GM21825 (cell line): ENCODE measurements at regions not wholly inside any gene's neighbourhood (a gene's known extent, or its start where the extent isn't known, plus 50 kb on each side); places are given as distances from the start of the nearest gene placed in this dataset.
"Not testable (repeated sequence)": the region's sequence is repeated elsewhere in the genome, so short reads cannot be mapped to it uniquely, and the experiment has no call there.

Experiments used
- ATAC-seq: cut with Tn5 transposase; IDR thresholded peaks from one replicate; pipeline ENCODE4 v1.9.1; 2021; ENCODE audit warnings: mild to moderate bottlenecking, moderate library complexity; ENCODE audit not compliant: unreplicated experiment

DNA sequence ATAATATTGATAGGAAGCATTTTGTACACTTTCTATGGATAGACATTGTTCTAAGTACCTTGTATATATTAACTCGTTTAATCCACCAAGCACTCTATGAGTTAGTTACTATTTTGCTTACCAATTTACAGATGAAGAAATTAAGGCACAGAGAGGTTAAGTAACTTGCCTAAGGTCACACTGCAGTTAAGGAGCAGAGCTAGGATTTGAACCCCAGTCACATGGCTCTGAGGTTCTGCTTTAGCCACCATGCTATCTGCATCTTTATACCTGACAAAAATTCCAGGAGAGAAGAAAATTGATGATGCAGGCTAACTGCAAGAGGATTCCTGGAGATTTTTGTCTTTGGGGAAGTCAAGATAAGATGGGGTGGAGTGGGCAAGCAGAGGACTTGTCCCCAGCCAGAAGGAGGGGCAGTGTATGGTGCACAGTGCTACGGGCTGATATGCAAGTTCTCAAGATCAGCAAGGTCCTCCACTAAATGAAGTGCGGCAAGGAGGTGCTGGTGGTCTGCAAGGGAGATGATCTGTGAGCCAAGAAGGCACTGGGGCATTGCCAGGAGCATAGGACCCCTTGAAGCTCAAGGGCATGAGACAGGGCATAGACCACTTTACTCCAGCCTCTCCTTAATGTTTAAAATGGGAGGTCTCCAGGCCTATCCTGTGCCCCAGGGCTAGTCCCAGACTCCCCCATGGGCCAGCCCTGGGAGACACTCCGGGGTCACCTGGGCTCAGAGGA lies 430.6 kb downstream of the RPS24 start:
- ATAC-seq, result no peak

DNA sequence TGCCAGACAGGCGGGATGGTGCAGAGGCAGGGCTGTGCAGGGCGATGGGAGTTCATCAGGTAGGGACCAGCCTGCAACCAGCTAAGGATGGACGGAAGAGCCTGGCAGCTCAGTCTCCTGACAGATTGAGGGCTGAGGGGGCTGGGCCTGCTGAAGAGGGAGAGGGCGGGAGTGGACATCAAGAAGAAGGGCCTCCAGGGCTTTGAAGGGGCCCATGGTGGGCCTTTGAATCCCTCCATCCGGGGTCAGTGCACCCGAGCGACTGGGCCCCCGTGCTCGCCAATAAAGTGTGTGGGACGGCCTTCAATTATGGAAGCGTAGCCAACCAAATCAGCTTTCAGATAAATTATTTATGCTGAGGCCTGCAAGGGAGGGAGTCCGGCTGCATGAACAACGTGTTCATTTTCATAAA lies 431.2 kb downstream of the RPS24 start:
- no peak for ATAC-seq

DNA sequence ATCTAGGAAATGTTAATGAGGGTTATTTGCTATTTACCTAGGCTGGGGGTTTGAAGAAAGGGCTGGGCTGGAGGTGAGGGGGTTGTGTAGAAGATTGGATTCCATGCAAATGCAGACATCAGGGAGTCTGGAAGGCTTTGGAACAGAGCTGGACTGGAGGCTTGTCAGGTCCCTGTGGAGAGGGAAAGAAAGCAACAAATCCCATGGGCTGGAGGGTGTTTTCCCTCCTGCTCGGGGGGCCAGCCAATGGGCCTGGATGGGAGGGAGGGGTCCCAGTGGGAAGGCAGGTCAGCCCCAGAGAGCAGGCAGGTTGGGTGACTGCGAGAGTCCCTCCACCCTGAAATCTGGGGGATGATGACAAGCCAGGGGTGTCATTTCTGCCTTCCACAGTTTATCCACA lies 431.8 kb downstream of the RPS24 start:
- no peak for ATAC-seq

DNA sequence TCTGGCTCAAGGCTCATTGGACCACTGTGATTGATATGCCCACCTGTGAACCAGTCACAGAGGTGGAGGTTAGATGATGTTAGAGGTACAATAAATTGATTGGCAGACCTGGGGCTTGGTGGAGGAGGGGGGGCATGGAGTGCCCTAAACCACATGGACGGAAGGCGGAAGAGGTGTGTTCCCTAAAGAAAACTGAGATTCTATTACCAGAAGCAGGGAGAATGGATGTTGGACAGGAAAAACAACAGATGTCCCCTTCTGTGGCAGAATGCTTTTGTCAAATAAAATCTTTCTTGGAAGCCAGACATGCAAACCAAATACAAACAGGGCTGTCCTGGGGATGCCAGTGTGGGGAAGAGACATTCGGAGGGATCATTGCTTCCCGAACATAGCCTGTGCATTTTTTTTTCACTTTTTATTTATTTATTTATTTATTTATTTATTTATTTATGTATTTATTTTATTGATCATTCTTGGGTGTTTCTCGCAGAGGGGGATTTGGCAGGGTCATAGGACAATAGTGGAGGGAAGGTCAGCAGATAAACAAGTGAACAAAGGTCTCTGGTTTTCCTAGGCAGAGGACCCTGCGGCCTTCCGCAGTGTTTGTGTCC lies 433.9 kb downstream of the RPS24 start:
- no peak for ATAC-seq

DNA sequence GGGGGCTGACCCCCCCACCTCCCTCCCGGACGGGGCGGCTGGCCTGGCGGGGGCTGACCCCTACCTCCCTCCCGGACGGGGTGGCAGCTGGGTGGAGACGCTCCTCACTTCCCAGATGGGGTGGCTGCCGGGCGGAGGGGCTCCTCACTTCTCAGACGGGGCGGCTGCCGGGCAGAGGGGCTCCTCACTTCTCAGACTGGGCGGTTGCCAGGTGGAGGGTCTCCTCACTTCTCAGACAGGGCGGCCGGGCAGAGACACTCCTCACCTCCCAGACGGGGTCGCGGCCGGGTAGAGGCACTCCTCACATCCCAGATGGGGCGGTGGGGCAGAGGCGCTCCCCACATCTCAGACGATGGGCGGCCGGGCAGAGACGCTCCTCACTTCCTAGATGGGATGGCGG lies 435.1 kb downstream of the RPS24 start:
- ATAC-seq, result not testable (repeated sequence)

DNA sequence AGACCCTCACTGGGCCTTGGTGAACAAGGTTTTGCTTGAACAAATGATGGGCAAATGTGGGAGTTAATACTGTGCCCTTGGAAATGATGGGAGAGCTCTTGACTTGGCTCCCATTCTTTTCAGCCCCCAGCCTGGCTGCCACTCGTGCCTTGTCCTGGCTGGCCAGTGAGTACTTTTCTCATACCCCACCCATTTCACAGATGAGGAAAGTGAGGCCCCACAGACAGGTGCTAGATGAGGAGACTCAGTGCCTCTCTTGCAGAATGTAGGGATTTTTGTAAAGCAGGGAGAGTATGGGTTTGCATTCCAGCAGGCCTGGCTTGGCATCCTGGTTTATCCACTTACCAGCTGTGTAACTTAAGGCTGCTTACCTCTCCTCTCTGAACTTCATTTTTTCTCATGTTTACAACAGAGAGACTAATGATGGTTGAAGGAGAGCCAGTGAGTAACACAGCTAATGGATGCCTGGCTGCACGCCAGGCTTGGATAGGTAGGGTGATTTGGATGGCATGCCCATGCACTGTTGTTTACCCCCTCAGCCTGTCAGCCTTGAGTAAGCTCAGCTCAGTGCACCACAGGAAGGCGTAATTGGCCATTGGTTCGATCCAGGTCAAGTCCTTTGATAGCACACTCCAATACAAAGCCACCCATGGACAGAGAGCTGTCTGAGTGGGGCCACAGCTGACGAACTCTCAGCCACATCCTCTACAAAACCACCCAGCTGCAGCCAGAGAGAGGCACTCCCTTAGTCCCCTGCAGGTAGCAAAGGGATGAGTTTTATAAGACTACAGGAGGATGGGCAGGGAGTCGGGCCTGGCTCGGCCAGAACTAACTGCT lies 436.8 kb downstream of the RPS24 start:
- no peak for ATAC-seq

DNA sequence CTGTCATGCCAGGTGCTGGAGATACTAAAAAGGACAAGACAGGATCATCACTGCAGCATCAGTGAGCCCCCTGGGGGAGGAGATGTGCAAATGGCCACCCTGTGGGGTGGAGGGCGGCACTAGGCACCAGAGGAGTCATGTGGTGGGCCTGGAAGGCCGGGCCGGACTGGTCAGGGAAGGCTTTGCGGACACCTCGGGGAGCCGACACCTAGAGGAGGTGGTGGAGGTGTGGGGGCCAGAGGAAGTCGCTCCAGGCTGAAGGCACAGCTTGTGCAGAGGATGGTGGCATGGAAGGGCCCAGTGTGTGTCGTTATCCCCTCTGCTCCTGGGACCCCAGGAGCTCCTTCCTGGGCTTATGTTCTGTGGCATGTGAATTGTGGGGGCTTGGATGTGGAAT lies 437.7 kb downstream of the RPS24 start:
- ATAC-seq, result no peak

DNA sequence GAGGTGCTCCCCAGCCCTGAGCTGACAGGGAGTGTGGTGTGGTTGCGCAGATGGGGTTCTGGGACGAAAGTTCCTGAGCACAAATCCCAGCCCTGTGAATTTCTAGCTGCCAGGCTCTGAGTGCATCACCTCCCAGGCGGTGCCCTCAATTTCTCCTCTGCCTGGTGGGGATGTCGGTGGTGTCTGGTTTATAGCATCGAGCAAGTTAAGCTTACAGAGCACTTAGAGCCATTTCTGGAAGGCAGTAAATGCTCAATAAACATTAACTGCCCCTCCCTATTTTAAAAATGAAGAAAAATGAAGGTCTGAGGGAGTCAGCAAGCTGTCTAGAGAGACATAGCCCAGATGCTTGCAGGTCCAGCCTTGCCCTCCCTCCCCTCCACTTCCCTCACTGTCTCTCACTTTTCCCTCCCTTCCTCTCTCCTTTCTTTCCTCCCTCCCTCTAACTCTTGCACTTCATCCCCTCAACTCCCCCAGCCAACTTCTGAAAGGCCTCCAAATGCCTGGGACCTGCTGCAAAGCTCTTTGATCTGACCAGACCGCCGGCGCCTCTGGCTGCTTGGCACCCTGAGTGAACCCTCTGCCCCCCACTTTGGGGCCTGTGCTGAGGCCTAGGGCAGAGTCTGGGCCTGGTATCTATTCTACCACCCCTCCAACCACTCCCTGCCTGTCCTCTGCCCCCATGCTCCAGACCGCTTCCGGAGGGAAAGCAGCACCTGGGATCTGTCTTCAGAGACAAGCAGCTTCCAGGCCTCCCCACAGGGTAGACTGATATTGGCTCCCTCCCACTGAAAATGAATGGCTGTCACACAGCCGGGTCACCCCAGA lies 438.3 kb downstream of the RPS24 start:
- ATAC-seq, result no peak

DNA sequence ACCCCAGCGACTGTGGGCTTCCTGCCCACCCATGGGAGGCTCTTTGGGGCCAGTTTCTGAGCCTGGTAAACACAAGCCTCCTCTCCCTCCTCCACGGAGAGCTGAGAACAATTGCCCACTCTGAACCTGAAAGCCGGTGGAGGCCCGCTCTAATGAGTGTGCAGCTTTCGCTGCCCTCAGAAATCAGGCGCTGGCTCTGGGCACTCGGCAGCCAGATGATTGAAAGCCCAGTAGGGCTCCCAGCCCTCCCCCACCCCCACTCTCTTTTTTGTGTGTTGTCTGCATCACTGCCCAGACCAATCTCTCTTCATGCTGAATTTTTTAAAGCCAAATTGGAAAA lies 438.9 kb downstream of the RPS24 start:
- ATAC-seq, result no peak

DNA sequence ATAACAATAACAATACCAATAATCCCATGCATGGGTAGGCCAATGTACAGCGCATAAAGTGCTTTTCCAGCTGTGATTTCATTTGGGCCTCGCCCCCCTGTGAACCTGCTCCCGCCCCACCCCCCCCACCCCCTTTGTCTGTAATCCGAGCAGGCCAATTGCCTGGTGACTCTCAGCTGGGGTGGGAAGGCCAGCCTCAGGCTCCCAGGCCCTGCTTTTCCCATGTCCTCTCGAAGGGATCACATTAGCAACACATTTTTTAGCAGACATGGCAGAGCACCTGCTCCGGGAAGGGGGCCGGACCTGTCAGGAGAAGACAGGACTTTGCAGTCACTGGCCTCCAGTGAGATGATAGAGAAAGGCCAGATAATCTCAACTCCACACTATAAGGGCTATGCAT lies 439.3 kb downstream of the RPS24 start:
- no peak for ATAC-seq

DNA sequence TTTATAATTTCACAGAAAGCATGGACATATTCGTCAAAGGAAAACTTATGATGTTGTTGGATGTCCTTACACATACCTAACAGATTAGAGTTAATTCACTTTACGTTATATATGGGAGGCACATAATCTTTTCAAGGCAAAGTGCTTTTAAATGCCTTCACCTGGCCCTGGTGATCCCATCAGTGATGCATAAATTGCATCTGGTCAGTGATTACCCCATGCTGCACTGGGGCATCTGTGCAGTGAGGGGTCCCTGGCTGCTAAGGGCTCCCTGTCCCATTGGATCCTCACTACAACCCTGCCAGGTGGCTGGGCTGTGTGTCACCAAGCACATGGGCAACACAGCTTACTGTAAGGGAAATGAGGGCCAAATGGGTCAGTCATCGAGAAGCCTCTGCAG lies 441.1 kb downstream of the RPS24 start:
- ATAC-seq, result no peak

DNA sequence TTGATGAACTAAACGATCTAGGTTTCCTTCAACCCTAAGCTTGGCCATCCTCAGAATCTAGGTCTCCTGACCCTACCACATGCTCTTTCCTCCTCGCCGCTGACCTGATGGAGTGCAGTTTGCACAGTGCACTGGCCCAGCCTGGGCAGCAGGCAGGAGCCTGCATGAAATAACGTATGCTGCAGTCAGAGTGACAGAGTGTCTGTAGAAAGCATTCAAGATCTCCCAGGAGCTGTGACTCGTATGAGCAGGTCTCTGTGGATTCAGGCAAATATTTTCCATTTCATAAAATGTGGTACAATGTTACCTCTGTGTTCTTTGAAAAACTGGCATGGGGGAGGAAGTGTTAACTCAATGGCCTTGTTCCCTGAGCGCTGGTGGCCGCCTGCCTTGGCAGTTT lies 441.8 kb downstream of the RPS24 start:
- ATAC-seq, result no peak

DNA sequence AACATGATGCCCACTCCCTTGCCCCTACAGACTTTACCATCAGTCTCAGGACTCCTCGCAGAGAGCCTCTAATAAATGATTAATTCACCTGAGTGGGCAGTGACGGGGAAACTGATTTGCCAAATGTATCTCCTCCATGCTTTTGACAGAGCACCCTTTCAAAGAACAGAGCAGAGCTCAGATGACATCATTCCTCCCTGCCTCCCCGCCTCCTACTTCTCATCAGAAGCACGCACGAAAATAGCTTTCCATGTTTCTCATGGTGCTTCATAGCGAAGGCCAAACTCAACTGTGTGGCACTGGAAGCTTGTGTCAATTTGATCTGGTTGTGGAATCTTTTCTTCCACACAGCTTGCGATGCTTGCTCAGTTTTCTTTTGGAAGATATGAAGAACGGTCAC lies 442.5 kb downstream of the RPS24 start:
- ATAC-seq, result no peak

DNA sequence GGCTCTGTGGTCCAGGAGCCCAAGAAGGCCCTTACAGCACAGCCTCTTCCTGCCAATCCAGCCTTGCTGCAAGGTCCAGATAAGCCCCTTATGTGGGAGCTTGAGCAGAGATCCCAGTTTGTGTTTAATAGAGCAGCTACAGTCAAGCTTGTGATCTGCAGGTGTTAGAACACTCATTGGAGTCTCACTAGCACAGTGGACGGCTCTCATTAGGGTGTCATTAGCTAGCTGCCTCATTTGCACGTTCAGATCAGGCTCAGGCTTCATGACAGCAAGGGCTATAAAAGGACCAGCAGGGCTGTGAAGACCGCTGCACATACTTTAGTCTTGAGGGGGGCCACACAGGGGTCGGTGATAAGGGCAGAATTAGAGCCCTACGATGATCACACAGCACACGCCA lies 443.2 kb downstream of the RPS24 start:
- no peak for ATAC-seq

DNA sequence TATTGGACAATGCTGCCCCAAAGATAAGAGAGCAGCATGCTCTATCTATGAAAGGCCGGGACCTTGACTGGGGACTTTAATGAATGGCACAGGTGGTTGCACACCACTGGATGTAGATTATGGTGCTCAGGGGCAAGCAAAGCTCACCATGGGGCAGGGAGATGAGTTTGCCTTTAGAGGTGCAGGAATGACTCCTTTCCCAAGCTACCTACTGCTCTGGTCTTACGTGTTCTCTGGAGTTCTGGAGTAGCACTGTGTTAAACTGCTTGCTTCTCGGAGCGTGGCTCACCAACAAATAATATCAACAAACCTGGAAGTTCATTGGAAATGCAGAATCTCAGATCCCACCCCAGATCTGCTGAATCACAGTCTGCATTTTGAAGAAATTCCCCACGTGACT lies 445.3 kb downstream of the RPS24 start:
- no peak for ATAC-seq

DNA sequence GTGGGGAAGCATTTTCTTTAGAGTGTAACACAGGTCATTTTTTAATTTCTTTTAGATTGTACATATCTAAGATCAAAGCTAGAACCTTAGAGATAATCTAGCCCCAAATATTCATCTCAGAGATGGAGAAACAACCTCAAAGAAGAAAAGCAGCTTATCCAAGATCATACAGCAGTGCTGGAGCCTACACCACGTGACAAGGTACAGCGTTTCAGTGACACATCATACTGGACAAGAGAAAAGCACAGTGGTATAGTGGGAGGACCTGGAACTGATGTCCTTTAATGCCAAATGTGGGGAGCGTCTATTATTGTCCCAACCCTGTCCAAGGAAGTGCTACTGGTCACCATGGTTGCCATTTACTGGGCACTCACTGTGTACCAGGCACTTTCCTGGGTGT lies 445.8 kb downstream of the RPS24 start:
- no peak for ATAC-seq

DNA sequence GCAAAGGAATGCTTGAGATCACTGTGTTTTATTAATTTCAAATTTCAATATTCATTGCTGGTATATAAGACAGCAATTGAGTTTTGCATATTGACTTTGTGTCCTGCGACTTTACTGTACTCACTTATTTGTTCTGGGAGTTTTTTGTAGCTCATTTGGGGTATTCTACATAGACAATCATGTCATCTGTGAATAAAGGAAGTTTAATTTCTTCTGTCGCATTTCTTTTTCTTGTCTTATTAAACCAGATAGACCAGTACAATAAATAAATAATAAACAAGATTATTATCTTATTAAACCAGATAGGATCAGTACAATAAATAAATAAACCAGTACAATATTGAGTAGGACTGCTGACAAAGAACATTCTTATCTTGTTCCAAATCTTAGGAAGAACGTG lies 448.2 kb downstream of the RPS24 start:
- ATAC-seq, result no peak

DNA sequence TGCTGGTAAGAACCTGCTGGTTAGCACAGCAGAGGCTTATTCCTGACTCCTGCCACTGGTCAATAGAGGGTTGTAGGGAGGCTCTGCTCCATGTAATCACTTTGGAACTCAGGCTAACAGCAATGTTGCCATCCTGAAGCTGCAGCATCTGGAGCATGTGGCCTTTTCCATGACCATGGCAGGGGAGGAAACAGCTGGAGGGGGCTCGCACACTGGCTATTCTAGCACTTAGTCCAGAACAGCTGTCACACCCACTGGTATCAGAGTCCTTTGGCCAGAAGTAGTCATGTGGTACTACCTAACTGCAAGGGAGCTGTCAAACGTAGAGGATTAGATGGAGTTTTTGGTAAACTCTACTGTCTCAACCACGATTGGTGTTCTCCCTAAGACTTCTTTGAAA lies 450.0 kb downstream of the RPS24 start:
- ATAC-seq, result no peak

DNA sequence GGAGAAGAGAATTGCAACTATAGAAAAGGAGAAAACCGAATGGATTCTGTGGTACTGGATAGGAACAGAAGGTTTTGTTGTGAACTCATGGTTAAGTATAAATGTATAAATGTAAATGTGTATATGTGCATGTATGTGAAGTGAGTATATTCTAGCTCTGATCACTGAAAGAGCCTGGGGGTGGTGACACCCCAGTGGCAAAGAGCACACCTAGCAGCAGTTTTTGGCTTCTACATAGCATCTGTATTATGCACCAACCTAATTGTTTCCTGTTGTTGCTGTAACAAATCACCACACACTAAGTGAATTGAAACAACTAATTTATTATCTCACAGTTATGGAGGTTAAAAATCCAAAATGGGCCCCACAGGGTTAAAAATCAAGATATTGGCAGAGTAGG lies 455.4 kb downstream of the RPS24 start:
- no peak for ATAC-seq

DNA sequence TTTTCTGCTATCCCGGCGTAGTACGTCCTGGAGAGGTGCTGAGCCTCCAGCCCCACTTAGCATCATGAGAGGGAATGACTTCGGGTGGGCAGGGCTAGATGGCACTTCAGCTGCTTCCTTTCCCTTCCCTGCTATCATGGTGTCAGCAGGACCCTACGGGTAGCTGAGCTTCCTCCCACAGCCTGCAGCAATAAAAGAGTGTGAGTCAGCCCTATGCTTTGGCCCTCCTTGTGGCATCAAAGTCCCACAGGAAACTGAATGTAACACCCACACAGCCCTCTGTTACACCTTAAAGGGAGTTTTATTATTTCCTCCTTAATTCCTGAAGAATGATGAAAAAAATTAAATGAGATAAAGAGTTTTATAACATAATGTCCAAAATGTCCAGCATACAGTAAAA lies 458.1 kb downstream of the RPS24 start:
- ATAC-seq, result no peak

DNA sequence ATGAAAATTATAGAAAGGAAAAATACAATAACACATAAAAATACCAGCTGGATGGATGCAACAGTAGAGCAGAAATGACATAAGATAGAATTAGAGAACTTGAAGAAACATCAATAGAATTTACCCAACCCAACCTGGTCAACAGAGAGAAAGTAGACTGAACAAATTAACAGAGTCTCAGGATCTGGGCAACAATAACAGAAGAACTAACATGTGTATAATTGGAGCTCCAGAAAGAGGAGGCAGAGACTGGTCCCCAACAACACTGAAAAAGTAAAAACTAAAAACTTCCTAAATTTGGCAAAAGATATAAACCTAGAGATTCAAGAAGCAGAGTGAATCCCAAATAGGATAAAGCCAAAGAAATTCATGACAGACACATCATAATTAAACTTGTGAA lies 458.8 kb downstream of the RPS24 start:
- no peak for ATAC-seq
